ENCODE measurements at regions not wholly inside any gene's neighbourhood (a gene's known extent, or its start where the extent isn't known, plus 50 kb on each side); places are given as distances from the start of the nearest gene placed in this dataset.

GRCh38 chr7:26951407-26951950 lies 87.1 kb upstream of the SKAP2 start:
- no peak for DNase-seq (ENCODE audit: low read depth in 1 of 2, low spot score in 1 of 2)
- Histone ChIP-seq H3K27me3 (ENCODE audit: insufficient read depth, poor library complexity, severe bottlenecking) (no peaks in the 10 kb centered on the region), H3K27ac (replicated peaks) (no peak overlapping the region), H3K4me3 (replicated peaks; ENCODE audit: insufficient read depth, low read length) (no peak overlapping the region)
- TF ChIP-seq CTCF (IDR thresholded peaks at IDR 0.05; ENCODE audit: insufficient read depth, low read length): no peak
- TF ChIP-seq SPI1 (IDR thresholded peaks at IDR 0.05; ENCODE audit: borderline replicate concordance, low read depth): no peak
- no peak for TF ChIP-seq POLR2AphosphoS5 (IDR thresholded peaks at IDR 0.05; ENCODE audit: low read depth)
- TF ChIP-seq REST (IDR thresholded peaks at IDR 0.05; ENCODE audit: insufficient replicate concordance, low read depth): no peak
- no peak for TF ChIP-seq GABPA (IDR thresholded peaks at IDR 0.05; ENCODE audit: low read depth)

GRCh38 chr7:26950889-26951288 lies 86.5 kb upstream of the SKAP2 start:
- Histone ChIP-seq H3K27ac (replicated peaks) (no peak overlapping the region), H3K4me3 (replicated peaks; ENCODE audit: insufficient read depth, low read length) (no peak overlapping the region), H3K27me3 (ENCODE audit: insufficient read depth, poor library complexity, severe bottlenecking) (no peaks in the 10 kb centered on the region)
- no peak for DNase-seq (ENCODE audit: low read depth in 1 of 2, low spot score in 1 of 2)
- TF ChIP-seq REST (IDR thresholded peaks at IDR 0.05; ENCODE audit: insufficient replicate concordance, low read depth) (no peak), CTCF (IDR thresholded peaks at IDR 0.05; ENCODE audit: insufficient read depth, low read length) (no peak), POLR2AphosphoS5 (IDR thresholded peaks at IDR 0.05; ENCODE audit: low read depth) (no peak), SPI1 (IDR thresholded peaks at IDR 0.05; ENCODE audit: borderline replicate concordance, low read depth) (no peak), GABPA (IDR thresholded peaks at IDR 0.05; ENCODE audit: low read depth) (no peak)

- Histone ChIP-seq H3K27me3 (ENCODE audit: insufficient read depth, poor library complexity, severe bottlenecking) (no peaks in the 10 kb centered on the region), H3K4me3 (replicated peaks; ENCODE audit: insufficient read depth, low read length) (no peak overlapping the region), H3K27ac (replicated peaks) (no peak overlapping the region)
- TF ChIP-seq GABPA (IDR thresholded peaks at IDR 0.05; ENCODE audit: low read depth) (no peak), SPI1 (IDR thresholded peaks at IDR 0.05; ENCODE audit: borderline replicate concordance, low read depth) (no peak), POLR2AphosphoS5 (IDR thresholded peaks at IDR 0.05; ENCODE audit: low read depth) (no peak), REST (IDR thresholded peaks at IDR 0.05; ENCODE audit: insufficient replicate concordance, low read depth) (no peak)
- DNase-seq (ENCODE audit: low read depth in 1 of 2, low spot score in 1 of 2): no peak
Measured at GRCh38 chr7:26949319-26949718, 84.9 kb upstream of the SKAP2 start.

All from HL-60 (cell line).